HEK293T (cell line): ENCODE measurements at regions not wholly inside any gene's neighbourhood (a gene's known extent, or its start where the extent isn't known, plus 50 kb on each side); places are given as distances from the start of the nearest gene placed in this dataset.

Experiments
- ARNT ChIP-seq: fragments of 450-650 bp; IDR thresholded peaks from 2 replicates; pipeline ENCODE4 v1.6.1; 2017; ENCODE audit warnings: mild to moderate bottlenecking
- BHLHE40 ChIP-seq: fragments of 450-650 bp; IDR thresholded peaks from 2 replicates; pipeline ENCODE4 v1.6.1; 2016; ENCODE audit warnings: mild to moderate bottlenecking, moderate library complexity, borderline replicate concordance
- CTBP1 ChIP-seq: fragments of 450-650 bp; IDR thresholded peaks from 2 replicates; pipeline ENCODE4 v1.6.1; 2016; ENCODE audit warnings: borderline replicate concordance
- ELF4 ChIP-seq: fragments of 450-650 bp; IDR thresholded peaks from 2 replicates; pipeline ENCODE4 v1.6.1; 2017; ENCODE audit warnings: antibody characterized with exemption
- FOXA1 ChIP-seq: fragments of 450-650 bp; IDR thresholded peaks from 2 replicates; pipeline ENCODE4 v1.6.1; 2016; ENCODE audit warnings: mild to moderate bottlenecking
- FOXK2 ChIP-seq: fragments of 450-650 bp; IDR thresholded peaks from 2 replicates; pipeline ENCODE4 v1.6.1; 2016; ENCODE audit warnings: mild to moderate bottlenecking
- FOXM1 ChIP-seq: fragments of 450-650 bp; IDR thresholded peaks from 2 replicates; pipeline ENCODE4 v1.6.1; 2017; ENCODE audit warnings: mild to moderate bottlenecking, borderline replicate concordance
- HDGF ChIP-seq: fragments of 450-650 bp; IDR thresholded peaks from 2 replicates; pipeline ENCODE4 v1.6.1; 2017; ENCODE audit warnings: antibody characterized with exemption, borderline replicate concordance
- L3MBTL2 ChIP-seq: fragments of 450-650 bp; conservative IDR thresholded peaks from 2 replicates; pipeline ENCODE4 v1.6.1; 2016; ENCODE audit warnings: mild to moderate bottlenecking
- LEF1 ChIP-seq: fragments of 450-650 bp; IDR thresholded peaks from 2 replicates; pipeline ENCODE4 v1.6.1; 2017; ENCODE audit warnings: mild to moderate bottlenecking, borderline replicate concordance
- NFRKB ChIP-seq: fragments of 450-650 bp; IDR thresholded peaks from 2 replicates; pipeline ENCODE4 v1.6.1; 2016; ENCODE audit warnings: mild to moderate bottlenecking, moderate library complexity
- SUZ12 ChIP-seq: fragments of 450-650 bp; IDR thresholded peaks from 2 replicates; pipeline ENCODE4 v1.6.1; 2016; ENCODE audit warnings: mild to moderate bottlenecking
- TARDBP ChIP-seq: fragments of 450-650 bp; IDR thresholded peaks from 2 replicates; pipeline ENCODE4 v1.6.1; 2016

DNA sequence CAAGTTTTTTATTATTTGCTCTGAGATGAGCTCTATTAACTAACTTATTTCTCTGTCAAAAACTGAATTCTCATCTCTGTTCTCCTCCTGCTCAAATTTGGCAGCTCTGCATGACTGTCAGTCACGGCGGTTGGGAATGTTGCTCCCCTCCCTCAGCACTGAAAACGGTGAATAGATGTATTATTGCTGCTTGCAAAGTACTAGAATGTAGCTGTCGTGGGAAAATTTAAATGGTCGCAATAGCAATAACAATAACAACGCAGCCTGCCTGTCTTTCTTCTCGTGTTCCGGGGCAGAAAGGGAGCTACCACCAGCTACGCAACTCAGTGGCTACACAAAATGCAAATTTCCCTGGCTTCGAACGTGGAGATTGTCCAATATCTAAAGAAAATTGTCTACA, 125.6 kb upstream of the FRY start:
- TF ChIP-seq BHLHE40, result no peak
- no peak for TF ChIP-seq FOXM1
- no peak for TF ChIP-seq HDGF
- TF ChIP-seq LEF1, result no peak
- no peak for TF ChIP-seq TARDBP
- TF ChIP-seq SUZ12, result no peak
- TF ChIP-seq ARNT, result no peak
- no peak for TF ChIP-seq FOXK2
- no peak for TF ChIP-seq NFRKB
- TF ChIP-seq FOXA1, result no peak
- no peak for TF ChIP-seq CTBP1
- TF ChIP-seq ELF4, result no peak
- TF ChIP-seq L3MBTL2, result no peak
